ENCODE measurements at regions not wholly inside any gene's neighbourhood (a gene's known extent, or its start where the extent isn't known, plus 50 kb on each side); places are given as distances from the start of the nearest gene placed in this dataset.
"Not testable (repeated sequence)": the region's sequence is repeated elsewhere in the genome, so short reads cannot be mapped to it uniquely, and the experiment has no call there.

DNA sequence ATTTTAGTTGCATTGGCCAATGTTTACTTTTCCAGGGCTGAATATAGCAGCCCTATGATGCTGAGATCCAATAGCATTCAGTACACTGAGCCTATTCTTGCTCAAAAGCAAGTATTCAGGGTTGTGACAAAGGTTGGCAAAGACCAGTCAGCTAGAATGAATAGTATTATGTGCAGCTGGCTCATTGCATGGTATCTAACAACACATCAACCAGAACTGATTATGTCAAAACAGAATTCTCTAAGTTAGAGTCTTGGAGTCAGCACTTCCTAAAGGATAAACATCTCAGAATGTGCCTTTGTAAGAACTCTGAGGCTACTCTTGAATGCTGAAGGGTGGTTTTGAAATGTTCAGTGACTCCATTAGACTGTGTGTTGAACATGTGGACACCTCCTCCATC is 774.5 kb upstream of the RGMB start:
- Mint-ChIP-seq H3K4me1 (ENCODE audit: low read depth) (no peaks in the 10 kb centered on the region), H3K27ac (no peak overlapping the region), H3K9me3 (peaks cover 7% of the 10 kb centered on the region), H3K4me3 (no peak overlapping the region), H3K27me3 (no peaks in the 10 kb centered on the region), H3K36me3 (ENCODE audit: low read depth) (no peaks in the 10 kb centered on the region)
- ChIA-PET CTCF (no interaction called here), POLR2A (no interaction called here)
- TF ChIP-seq, protein P1, sequence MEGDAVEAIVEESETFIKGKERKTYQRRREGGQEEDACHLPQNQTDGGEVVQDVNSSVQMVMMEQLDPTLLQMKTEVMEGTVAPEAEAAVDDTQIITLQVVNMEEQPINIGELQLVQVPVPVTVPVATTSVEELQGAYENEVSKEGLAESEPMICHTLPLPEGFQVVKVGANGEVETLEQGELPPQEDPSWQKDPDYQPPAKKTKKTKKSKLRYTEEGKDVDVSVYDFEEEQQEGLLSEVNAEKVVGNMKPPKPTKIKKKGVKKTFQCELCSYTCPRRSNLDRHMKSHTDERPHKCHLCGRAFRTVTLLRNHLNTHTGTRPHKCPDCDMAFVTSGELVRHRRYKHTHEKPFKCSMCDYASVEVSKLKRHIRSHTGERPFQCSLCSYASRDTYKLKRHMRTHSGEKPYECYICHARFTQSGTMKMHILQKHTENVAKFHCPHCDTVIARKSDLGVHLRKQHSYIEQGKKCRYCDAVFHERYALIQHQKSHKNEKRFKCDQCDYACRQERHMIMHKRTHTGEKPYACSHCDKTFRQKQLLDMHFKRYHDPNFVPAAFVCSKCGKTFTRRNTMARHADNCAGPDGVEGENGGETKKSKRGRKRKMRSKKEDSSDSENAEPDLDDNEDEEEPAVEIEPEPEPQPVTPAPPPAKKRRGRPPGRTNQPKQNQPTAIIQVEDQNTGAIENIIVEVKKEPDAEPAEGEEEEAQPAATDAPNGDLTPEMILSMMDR (IDR thresholded peaks at IDR 0.05): no peak
- intact Hi-C loops (cut with DNase I, micrococcal nuclease): no loop called here
- Histone ChIP-seq H3K27me3 (ENCODE audit: control insufficient read depth in 1 of 2, insufficient read depth in 2 of 2, low read length in 2 of 2) (no peaks in the 10 kb centered on the region), H3K9me3 (ENCODE audit: control insufficient read depth in 1 of 2, insufficient read depth in 1 of 2, low read length in 2 of 2) (no peaks in the 10 kb centered on the region), H3K4me1 (ENCODE audit: insufficient read depth, low read length) (no peaks in the 10 kb centered on the region), H3K4me3 (ENCODE audit: low read length) (no peak overlapping the region), H3K36me3 (ENCODE audit: insufficient read depth, low read length) (no peaks in the 10 kb centered on the region), H3K27ac (ENCODE audit: low read depth in 1 of 2, low read length in 2 of 2) (no peak overlapping the region)
- DNase-seq (no peak), ATAC-seq (ENCODE audit: poor library complexity) (no peak)

DNA sequence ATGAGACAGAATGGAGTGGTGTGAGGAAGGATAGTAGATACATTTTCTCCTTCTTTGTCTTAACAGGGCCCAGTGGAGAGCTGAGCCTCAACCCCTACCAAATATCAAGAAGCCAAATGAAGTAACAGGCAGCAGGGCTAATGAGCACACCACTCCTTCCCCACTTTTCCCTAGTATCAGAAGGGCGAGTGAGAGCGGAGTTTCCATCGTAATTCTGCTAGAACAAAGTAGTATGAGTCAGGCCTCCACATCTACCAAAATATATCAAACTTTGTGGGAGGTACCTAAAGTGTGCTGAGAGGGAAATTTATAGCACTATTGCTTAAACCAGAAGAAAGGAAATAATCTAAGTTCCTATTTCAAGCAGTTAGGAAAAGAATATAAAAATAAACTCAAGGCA is 769.0 kb upstream of the RGMB start:
- Histone ChIP-seq H3K27ac (ENCODE audit: low read depth in 1 of 2, low read length in 2 of 2) (no peak overlapping the region), H3K9me3 (ENCODE audit: control insufficient read depth in 1 of 2, insufficient read depth in 1 of 2, low read length in 2 of 2) (no peaks in the 10 kb centered on the region), H3K4me3 (ENCODE audit: low read length) (no peak overlapping the region), H3K27me3 (ENCODE audit: control insufficient read depth in 1 of 2, insufficient read depth in 2 of 2, low read length in 2 of 2) (no peaks in the 10 kb centered on the region), H3K36me3 (ENCODE audit: insufficient read depth, low read length) (no peaks in the 10 kb centered on the region), H3K4me1 (ENCODE audit: insufficient read depth, low read length) (no peaks in the 10 kb centered on the region)
- H3K27me3 Mint-ChIP-seq: no peaks in the 10 kb centered on the region
- H3K9me3 Mint-ChIP-seq: peaks cover 6% of the 10 kb centered on the region
- ChIA-PET POLR2A (no interaction called here), CTCF (no interaction called here)
- no peak for DNase-seq
- TF ChIP-seq, protein P1 (IDR thresholded peaks at IDR 0.05): no peak
- H3K27ac Mint-ChIP-seq: no peak overlapping the region
- H3K36me3 Mint-ChIP-seq (ENCODE audit: low read depth): no peaks in the 10 kb centered on the region
- ATAC-seq (ENCODE audit: poor library complexity): no peak
- no peaks in the 10 kb centered on the region for H3K4me1 Mint-ChIP-seq (ENCODE audit: low read depth)
- intact Hi-C loops (cut with DNase I, micrococcal nuclease): no loop called here
- no peak overlapping the region for H3K4me3 Mint-ChIP-seq

DNA sequence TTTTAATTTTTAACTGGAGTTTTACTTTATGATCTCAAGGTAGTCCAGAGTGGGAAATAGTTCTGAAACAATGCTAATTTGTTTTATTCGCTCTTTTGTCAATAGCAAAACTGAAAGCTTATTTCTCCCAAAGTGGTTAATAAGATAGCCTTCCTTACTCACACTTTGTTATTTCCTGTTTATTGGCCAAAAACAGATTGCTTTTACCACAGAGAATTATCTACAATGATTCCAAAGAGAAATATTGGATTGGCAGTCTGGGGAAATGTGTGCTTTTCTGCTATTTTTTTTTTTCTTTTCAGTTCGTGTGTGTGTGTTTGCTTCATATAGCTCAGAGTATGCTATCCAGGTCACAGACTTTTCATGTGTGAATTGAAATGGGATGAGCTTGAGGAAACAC is 756.7 kb upstream of the RGMB start:
- POLR2A ChIA-PET: no interaction called here

DNA sequence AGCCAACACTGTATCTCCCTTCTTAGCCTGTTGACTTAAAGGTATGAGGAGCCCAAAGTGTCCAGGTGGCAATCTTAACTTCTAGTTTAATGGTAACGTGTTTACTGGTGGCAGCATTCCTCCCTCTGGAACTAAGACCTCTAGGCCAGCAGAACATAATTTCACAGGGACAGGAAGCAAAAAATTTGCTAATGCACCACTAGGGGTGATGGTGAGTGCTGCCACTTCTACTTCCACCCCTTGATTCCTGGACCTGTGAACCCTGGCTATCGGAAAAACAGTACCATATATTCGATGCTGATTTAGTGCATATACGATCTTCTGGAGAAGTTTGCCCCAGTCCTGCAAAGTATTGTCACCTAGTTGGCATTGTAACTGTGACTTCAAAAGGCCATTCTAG is 743.2 kb upstream of the RGMB start:
- H3K36me3 ChIP-seq (ENCODE audit: insufficient read depth, low read length); H3K9me3 ChIP-seq (ENCODE audit: control insufficient read depth in 1 of 2, insufficient read depth in 1 of 2, low read length in 2 of 2); H3K4me1 Mint-ChIP-seq (ENCODE audit: low read depth); H3K36me3 Mint-ChIP-seq (ENCODE audit: low read depth); H3K4me3 Mint-ChIP-seq; H3K27ac ChIP-seq (ENCODE audit: low read depth in 1 of 2, low read length in 2 of 2); H3K9me3 Mint-ChIP-seq; CTCF ChIA-PET; H3K27me3 Mint-ChIP-seq; DNase-seq; H3K4me3 ChIP-seq (ENCODE audit: low read length); H3K27me3 ChIP-seq (ENCODE audit: control insufficient read depth in 1 of 2, insufficient read depth in 2 of 2, low read length in 2 of 2); intact Hi-C loops (cut with DNase I, micrococcal nuclease); ATAC-seq (ENCODE audit: poor library complexity); POLR2A ChIA-PET; H3K4me1 ChIP-seq (ENCODE audit: insufficient read depth, low read length); H3K27ac Mint-ChIP-seq: not testable (repeated sequence)

More for the DNA sequence above, 756.7 kb upstream of the RGMB start:
- Mint-ChIP-seq H3K4me3 (no peak overlapping the region), H3K27me3 (no peaks in the 10 kb centered on the region), H3K9me3 (no peaks in the 10 kb centered on the region), H3K36me3 (ENCODE audit: low read depth) (no peaks in the 10 kb centered on the region), H3K4me1 (ENCODE audit: low read depth) (no peaks in the 10 kb centered on the region), H3K27ac (no peak overlapping the region)
- Histone ChIP-seq H3K9me3 (ENCODE audit: control insufficient read depth in 1 of 2, insufficient read depth in 1 of 2, low read length in 2 of 2) (no peaks in the 10 kb centered on the region), H3K27me3 (ENCODE audit: control insufficient read depth in 1 of 2, insufficient read depth in 2 of 2, low read length in 2 of 2) (no peaks in the 10 kb centered on the region), H3K4me3 (ENCODE audit: low read length) (no peak overlapping the region), H3K4me1 (ENCODE audit: insufficient read depth, low read length) (no peaks in the 10 kb centered on the region), H3K27ac (ENCODE audit: low read depth in 1 of 2, low read length in 2 of 2) (no peak overlapping the region), H3K36me3 (ENCODE audit: insufficient read depth, low read length) (no peaks in the 10 kb centered on the region)
- CTCF ChIA-PET: no interaction called here
- intact Hi-C loops (cut with DNase I, micrococcal nuclease): no loop called here
- TF ChIP-seq, protein P1 (IDR thresholded peaks at IDR 0.05): no peak
- DNase-seq (no peak), ATAC-seq (ENCODE audit: poor library complexity) (no peak)

DNA sequence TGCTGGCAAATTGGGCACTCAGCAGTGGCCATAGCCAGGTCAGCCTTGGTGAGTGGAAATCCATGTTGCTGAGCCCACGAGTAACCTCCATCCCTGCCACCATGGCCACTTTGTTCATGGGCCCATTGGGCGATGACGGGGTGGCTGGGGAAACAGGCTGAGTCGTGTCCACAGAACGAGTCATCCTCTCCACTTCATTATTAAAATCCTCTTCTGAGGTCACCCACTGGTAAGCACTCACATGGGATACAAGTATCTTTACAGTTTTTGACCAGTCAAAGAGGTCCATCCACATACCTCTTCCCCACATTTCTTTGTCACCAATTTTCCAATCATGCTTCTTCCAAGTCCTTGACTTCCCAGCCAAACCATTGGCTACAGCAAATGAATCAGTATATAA is 742.4 kb upstream of the RGMB start:
- H3K9me3 ChIP-seq (ENCODE audit: control insufficient read depth in 1 of 2, insufficient read depth in 1 of 2, low read length in 2 of 2); ATAC-seq (ENCODE audit: poor library complexity); intact Hi-C loops (cut with DNase I, micrococcal nuclease): not testable (repeated sequence)

More for the DNA sequence above, 742.4 kb upstream of the RGMB start:
- H3K27ac ChIP-seq (ENCODE audit: low read depth in 1 of 2, low read length in 2 of 2); H3K4me1 ChIP-seq (ENCODE audit: insufficient read depth, low read length); H3K4me3 ChIP-seq (ENCODE audit: low read length); H3K4me3 Mint-ChIP-seq; H3K36me3 Mint-ChIP-seq (ENCODE audit: low read depth); POLR2A ChIA-PET; DNase-seq; H3K27ac Mint-ChIP-seq; CTCF ChIA-PET; H3K27me3 Mint-ChIP-seq; H3K4me1 Mint-ChIP-seq (ENCODE audit: low read depth); H3K36me3 ChIP-seq (ENCODE audit: insufficient read depth, low read length); H3K9me3 Mint-ChIP-seq; H3K27me3 ChIP-seq (ENCODE audit: control insufficient read depth in 1 of 2, insufficient read depth in 2 of 2, low read length in 2 of 2): not testable (repeated sequence)
